HG03060 (cell line): ENCODE measurements at regions not wholly inside any gene's neighbourhood (a gene's known extent, or its start where the extent isn't known, plus 50 kb on each side); places are given as distances from the start of the nearest gene placed in this dataset.

Experiments
- ATAC-seq: cut with Tn5 transposase; IDR thresholded peaks from one replicate; pipeline ENCODE4 v1.9.1; 2021; ENCODE audit warnings: low read depth, moderate number of reproducible peaks; ENCODE audit not compliant: unreplicated experiment

- no peak for ATAC-seq
Observed at GRCh38 chr10:64265961-64266360, 744.8 kb downstream of the REEP3 start.

GRCh38 chr10:64271508-64271907 is 750.3 kb downstream of the REEP3 start:
- ATAC-seq: no peak

- ATAC-seq: no peak
Observed at GRCh38 chr10:64271983-64272382, 750.8 kb downstream of the REEP3 start.

GRCh38 chr10:64275001-64275400 is 753.8 kb downstream of the REEP3 start:
- no peak for ATAC-seq

GRCh38 chr10:64275774-64276173 is 754.6 kb downstream of the REEP3 start:
- no peak for ATAC-seq

GRCh38 chr10:64277536-64277935 is 756.3 kb downstream of the REEP3 start:
- no peak for ATAC-seq

- no peak for ATAC-seq
Observed at GRCh38 chr10:64283621-64284020, 762.4 kb downstream of the REEP3 start.

GRCh38 chr10:64286533-64286932 is 765.3 kb downstream of the REEP3 start:
- ATAC-seq: no peak

GRCh38 chr10:64288404-64288803 is 767.2 kb downstream of the REEP3 start:
- no peak for ATAC-seq

- ATAC-seq: no peak
Observed at GRCh38 chr10:64303566-64303965, 782.4 kb downstream of the REEP3 start.

- ATAC-seq: no peak
Observed at GRCh38 chr10:64306729-64307327, 785.6 kb downstream of the REEP3 start.

GRCh38 chr10:64312876-64313275 is 791.7 kb downstream of the REEP3 start:
- no peak for ATAC-seq

- no peak for ATAC-seq
Observed at GRCh38 chr10:64313967-64314366, 792.8 kb downstream of the REEP3 start.

GRCh38 chr10:64316416-64316815 is 795.2 kb downstream of the REEP3 start:
- no peak for ATAC-seq

GRCh38 chr10:64316833-64317232 is 795.6 kb downstream of the REEP3 start:
- no peak for ATAC-seq

GRCh38 chr10:64320448-64320847 is 799.2 kb downstream of the REEP3 start:
- ATAC-seq: no peak

- no peak for ATAC-seq
Observed at GRCh38 chr10:64329510-64329909, 808.3 kb downstream of the REEP3 start.

- no peak for ATAC-seq
Observed at GRCh38 chr10:64332551-64332950, 811.4 kb downstream of the REEP3 start.

- no peak for ATAC-seq
Observed at GRCh38 chr10:64334084-64334483, 812.9 kb downstream of the REEP3 start.

- no peak for ATAC-seq
Observed at GRCh38 chr10:64344211-64344610, 823.0 kb downstream of the REEP3 start.

- no peak for ATAC-seq
Observed at GRCh38 chr10:64345856-64346255, 824.7 kb downstream of the REEP3 start.

GRCh38 chr10:64346389-64346788 is 825.2 kb downstream of the REEP3 start:
- no peak for ATAC-seq

GRCh38 chr10:64350665-64351064 is 829.5 kb downstream of the REEP3 start:
- ATAC-seq: no peak
